ENCODE measurements at regions not wholly inside any gene's neighbourhood (a gene's known extent, or its start where the extent isn't known, plus 50 kb on each side); places are given as distances from the start of the nearest gene placed in this dataset.

- Mint-ChIP-seq H3K4me1 (ENCODE audit: low read depth) (no peaks in the 10 kb centered on the region), H3K4me3 (no peak overlapping the region), H3K27me3 (no peaks in the 10 kb centered on the region), H3K9me3 (peaks cover 10% of the 10 kb centered on the region), H3K27ac (no peak overlapping the region), H3K36me3 (ENCODE audit: low read depth) (no peaks in the 10 kb centered on the region)
- ATAC-seq (ENCODE audit: poor library complexity) (no peak), DNase-seq (no peak)
- CTCF ChIA-PET: no interaction called here
- POLR2A ChIA-PET: no interaction called here
- H3K36me3 ChIP-seq (ENCODE audit: insufficient read depth, low read length): no peaks in the 10 kb centered on the region
- H3K27me3 ChIP-seq (ENCODE audit: control insufficient read depth in 1 of 2, insufficient read depth in 2 of 2, low read length in 2 of 2): no peaks in the 10 kb centered on the region
- intact Hi-C loops (cut with DNase I, micrococcal nuclease): no loop called here
- TF ChIP-seq, protein P1, sequence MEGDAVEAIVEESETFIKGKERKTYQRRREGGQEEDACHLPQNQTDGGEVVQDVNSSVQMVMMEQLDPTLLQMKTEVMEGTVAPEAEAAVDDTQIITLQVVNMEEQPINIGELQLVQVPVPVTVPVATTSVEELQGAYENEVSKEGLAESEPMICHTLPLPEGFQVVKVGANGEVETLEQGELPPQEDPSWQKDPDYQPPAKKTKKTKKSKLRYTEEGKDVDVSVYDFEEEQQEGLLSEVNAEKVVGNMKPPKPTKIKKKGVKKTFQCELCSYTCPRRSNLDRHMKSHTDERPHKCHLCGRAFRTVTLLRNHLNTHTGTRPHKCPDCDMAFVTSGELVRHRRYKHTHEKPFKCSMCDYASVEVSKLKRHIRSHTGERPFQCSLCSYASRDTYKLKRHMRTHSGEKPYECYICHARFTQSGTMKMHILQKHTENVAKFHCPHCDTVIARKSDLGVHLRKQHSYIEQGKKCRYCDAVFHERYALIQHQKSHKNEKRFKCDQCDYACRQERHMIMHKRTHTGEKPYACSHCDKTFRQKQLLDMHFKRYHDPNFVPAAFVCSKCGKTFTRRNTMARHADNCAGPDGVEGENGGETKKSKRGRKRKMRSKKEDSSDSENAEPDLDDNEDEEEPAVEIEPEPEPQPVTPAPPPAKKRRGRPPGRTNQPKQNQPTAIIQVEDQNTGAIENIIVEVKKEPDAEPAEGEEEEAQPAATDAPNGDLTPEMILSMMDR (IDR thresholded peaks at IDR 0.05): no peak
- no peaks in the 10 kb centered on the region for H3K4me1 ChIP-seq (ENCODE audit: insufficient read depth, low read length)
- H3K4me3 ChIP-seq (ENCODE audit: low read length): no peak overlapping the region
- H3K9me3 ChIP-seq (ENCODE audit: control insufficient read depth in 1 of 2, insufficient read depth in 1 of 2, low read length in 2 of 2): peaks cover 0 to 9% of the 10 kb centered on the region in 2 experiments
- H3K27ac ChIP-seq (ENCODE audit: low read depth in 1 of 2, low read length in 2 of 2): no peak overlapping the region
Measured at GRCh38 chr16:62353355-62353754, 317.1 kb upstream of the CDH8 start.

DNA sequence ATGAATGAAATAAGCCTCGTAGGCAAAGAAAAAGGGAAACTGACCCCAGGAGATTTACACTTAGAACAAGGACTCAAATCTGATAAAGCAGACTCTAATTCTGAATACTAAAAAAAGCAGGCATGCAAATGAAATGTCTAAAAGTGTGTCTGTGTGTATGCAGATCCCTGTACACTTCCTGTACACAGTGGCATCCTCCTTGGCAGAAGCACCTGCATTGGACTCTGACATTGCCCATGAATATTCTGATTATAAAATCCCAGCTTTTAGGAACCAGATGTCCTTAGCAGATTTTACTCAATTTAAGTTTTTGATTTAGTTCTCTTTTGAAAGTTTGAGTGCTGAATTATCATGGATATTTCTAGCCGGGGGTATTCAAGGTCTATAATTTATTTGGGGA lies 306.0 kb upstream of the CDH8 start:
- no peak for ATAC-seq (ENCODE audit: poor library complexity)

GRCh38 chr16:62335356-62335755 lies 299.1 kb upstream of the CDH8 start:
- intact Hi-C loops (cut with DNase I, micrococcal nuclease): no loop called here
- peaks cover 16% of the 10 kb centered on the region for H3K9me3 Mint-ChIP-seq
- POLR2A ChIA-PET: interaction anchor here (0.6 kb wide), 1 partner anchor 363 kb away, joined by 5 read pairs; no protein-coding TSS in a partner anchor
- H3K27ac ChIP-seq (ENCODE audit: low read depth in 1 of 2, low read length in 2 of 2): no peak overlapping the region
- H3K36me3 Mint-ChIP-seq (ENCODE audit: low read depth): no peaks in the 10 kb centered on the region
- H3K9me3 ChIP-seq (ENCODE audit: control insufficient read depth in 1 of 2, insufficient read depth in 1 of 2, low read length in 2 of 2): peaks cover 6 to 10% of the 10 kb centered on the region in 2 experiments
- no peak overlapping the region for H3K27ac Mint-ChIP-seq
- H3K27me3 ChIP-seq (ENCODE audit: control insufficient read depth in 1 of 2, insufficient read depth in 2 of 2, low read length in 2 of 2): no peaks in the 10 kb centered on the region
- TF ChIP-seq, protein P1 (IDR thresholded peaks at IDR 0.05): no peak
- H3K4me3 Mint-ChIP-seq: no peak overlapping the region
- no peak for DNase-seq
- ATAC-seq (ENCODE audit: poor library complexity): no peak
- CTCF ChIA-PET: no interaction called here
- no peaks in the 10 kb centered on the region for H3K27me3 Mint-ChIP-seq
- H3K4me1 Mint-ChIP-seq (ENCODE audit: low read depth): no peaks in the 10 kb centered on the region
- H3K4me3 ChIP-seq (ENCODE audit: low read length): no peak overlapping the region
- no peaks in the 10 kb centered on the region for H3K4me1 ChIP-seq (ENCODE audit: insufficient read depth, low read length)
- no peaks in the 10 kb centered on the region for H3K36me3 ChIP-seq (ENCODE audit: insufficient read depth, low read length)

More for the DNA sequence above, 306.0 kb upstream of the CDH8 start:
- H3K27ac Mint-ChIP-seq: no peak overlapping the region
- peaks cover 9% of the 10 kb centered on the region for H3K9me3 Mint-ChIP-seq
- no peaks in the 10 kb centered on the region for H3K27me3 Mint-ChIP-seq
- Histone ChIP-seq H3K27me3 (ENCODE audit: control insufficient read depth in 1 of 2, insufficient read depth in 2 of 2, low read length in 2 of 2) (no peaks in the 10 kb centered on the region), H3K9me3 (ENCODE audit: control insufficient read depth in 1 of 2, insufficient read depth in 1 of 2, low read length in 2 of 2) (peaks cover 8 to 12% of the 10 kb centered on the region in 2 experiments), H3K4me1 (ENCODE audit: insufficient read depth, low read length) (no peaks in the 10 kb centered on the region), H3K36me3 (ENCODE audit: insufficient read depth, low read length) (no peaks in the 10 kb centered on the region), H3K4me3 (ENCODE audit: low read length) (no peak overlapping the region), H3K27ac (ENCODE audit: low read depth in 1 of 2, low read length in 2 of 2) (no peak overlapping the region)
- no peak overlapping the region for H3K4me3 Mint-ChIP-seq
- ChIA-PET CTCF (no interaction called here), POLR2A (no interaction called here)
- no peaks in the 10 kb centered on the region for H3K4me1 Mint-ChIP-seq (ENCODE audit: low read depth)
- TF ChIP-seq, protein P1 (IDR thresholded peaks at IDR 0.05): no peak
- intact Hi-C loops (cut with DNase I, micrococcal nuclease): no loop called here
- DNase-seq: no peak
- no peaks in the 10 kb centered on the region for H3K36me3 Mint-ChIP-seq (ENCODE audit: low read depth)

All from CD4-positive, alpha-beta T cell (primary cell).